ENCODE measurements at regions not wholly inside any gene's neighbourhood (a gene's known extent, or its start where the extent isn't known, plus 50 kb on each side); places are given as distances from the start of the nearest gene placed in this dataset.

GRCh38 chr2:239737144-239737463 is 288.0 kb downstream of the NDUFA10 start:
- no peak for DNase-seq
- peaks cover 0 to 34% of the 10 kb centered on the region in 2 experiments for H3K27me3 ChIP-seq (replicated peaks in 1 of 2; ENCODE audit: control insufficient read depth in 2 of 2, extremely low read depth in 1 of 2, insufficient read depth in 2 of 2, low read length in 1 of 2)
- WGBS (ENCODE audit: insufficient coverage): 92% methylated on average over 2 of the region's 10 CpGs
- ChIA-PET CTCF (no interaction called here), POLR2A (no interaction called here)
- H3K4me3 Mint-ChIP-seq: no peak overlapping the region
- no peak overlapping the region for H3K4me3 ChIP-seq (ENCODE audit: control insufficient read depth in 1 of 2, extremely low read depth in 1 of 2, low read length in 1 of 2)
- no peak overlapping the region for H3K27ac ChIP-seq (ENCODE audit: low read length)
- no peaks in the 10 kb centered on the region for H3K4me1 Mint-ChIP-seq
- H3K27me3 Mint-ChIP-seq: no peaks in the 10 kb centered on the region
- no peak overlapping the region for H3K27ac Mint-ChIP-seq
- H3K36me3 Mint-ChIP-seq: no peaks in the 10 kb centered on the region
- no peak for ATAC-seq (replicated peaks in 1 of 4)
- no peaks in the 10 kb centered on the region for H3K4me1 ChIP-seq (ENCODE audit: control insufficient read depth in 1 of 2, extremely low read depth in 1 of 2, insufficient read depth in 2 of 2, low read length in 2 of 2)
- H3K9me3 Mint-ChIP-seq: peaks cover 0 to 6% (median 4%) of the 10 kb centered on the region in 3 donors
- H3K36me3 ChIP-seq (ENCODE audit: control insufficient read depth in 2 of 2, extremely low read depth in 1 of 2, insufficient read depth in 1 of 2, low read length in 1 of 2): no peaks in the 10 kb centered on the region
- no peaks in the 10 kb centered on the region for H3K9me3 ChIP-seq

- no peak overlapping the region for H3K27ac ChIP-seq (ENCODE audit: low read length)
- Mint-ChIP-seq H3K27ac (no peak overlapping the region), H3K4me1 (no peaks in the 10 kb centered on the region), H3K4me3 (no peak overlapping the region), H3K9me3 (peaks cover 0 to 6% (median 4%) of the 10 kb centered on the region in 3 donors), H3K36me3 (no peaks in the 10 kb centered on the region), H3K27me3 (no peaks in the 10 kb centered on the region)
- ChIA-PET CTCF (no interaction called here), POLR2A (no interaction called here)
- H3K9me3 ChIP-seq: no peaks in the 10 kb centered on the region
- peaks cover 0 to 34% of the 10 kb centered on the region in 2 experiments for H3K27me3 ChIP-seq (replicated peaks in 1 of 2; ENCODE audit: control insufficient read depth in 2 of 2, extremely low read depth in 1 of 2, insufficient read depth in 2 of 2, low read length in 1 of 2)
- no peak overlapping the region for H3K4me3 ChIP-seq (ENCODE audit: control insufficient read depth in 1 of 2, extremely low read depth in 1 of 2, low read length in 1 of 2)
- DNase-seq (no peak), ATAC-seq (replicated peaks in 1 of 4) (no peak)
- H3K4me1 ChIP-seq (ENCODE audit: control insufficient read depth in 1 of 2, extremely low read depth in 1 of 2, insufficient read depth in 2 of 2, low read length in 2 of 2): no peaks in the 10 kb centered on the region
- no peaks in the 10 kb centered on the region for H3K36me3 ChIP-seq (ENCODE audit: control insufficient read depth in 2 of 2, extremely low read depth in 1 of 2, insufficient read depth in 1 of 2, low read length in 1 of 2)
- WGBS (ENCODE audit: insufficient coverage): 94% methylated on average over 29 of the region's 39 CpGs
Measured at GRCh38 chr2:239736358-239737143, 288.6 kb downstream of the NDUFA10 start.

- peaks cover 0 to 38% of the 10 kb centered on the region in 2 experiments for H3K27me3 ChIP-seq (replicated peaks in 1 of 2; ENCODE audit: control insufficient read depth in 2 of 2, extremely low read depth in 1 of 2, insufficient read depth in 2 of 2, low read length in 1 of 2)
- H3K27ac ChIP-seq (ENCODE audit: low read length): no peak overlapping the region
- DNase-seq (no peak), ATAC-seq (replicated peaks in 1 of 4) (no peak)
- Mint-ChIP-seq H3K27ac (no peak overlapping the region), H3K36me3 (no peaks in the 10 kb centered on the region), H3K27me3 (no peaks in the 10 kb centered on the region), H3K9me3 (peaks cover 0 to 6% (median 4%) of the 10 kb centered on the region in 3 donors), H3K4me1 (peaks cover 0 to 4% (median 1%) of the 10 kb centered on the region in 3 donors), H3K4me3 (no peak overlapping the region)
- ChIA-PET POLR2A (no interaction called here), CTCF (no interaction called here)
- no peaks in the 10 kb centered on the region for H3K36me3 ChIP-seq (ENCODE audit: control insufficient read depth in 2 of 2, extremely low read depth in 1 of 2, insufficient read depth in 1 of 2, low read length in 1 of 2)
- no peaks in the 10 kb centered on the region for H3K4me1 ChIP-seq (ENCODE audit: control insufficient read depth in 1 of 2, extremely low read depth in 1 of 2, insufficient read depth in 2 of 2, low read length in 2 of 2)
- no peaks in the 10 kb centered on the region for H3K9me3 ChIP-seq
- WGBS (ENCODE audit: insufficient coverage): 88% methylated on average over 16 of the region's 16 CpGs
- no peak overlapping the region for H3K4me3 ChIP-seq (ENCODE audit: control insufficient read depth in 1 of 2, extremely low read depth in 1 of 2, low read length in 1 of 2)
Measured at GRCh38 chr2:239735829-239736357, 289.2 kb downstream of the NDUFA10 start.

GRCh38 chr2:239735131-239735828 is 289.9 kb downstream of the NDUFA10 start:
- ATAC-seq (replicated peaks in 1 of 4) (no peak), DNase-seq (no peak)
- Histone ChIP-seq H3K4me1 (ENCODE audit: control insufficient read depth in 1 of 2, extremely low read depth in 1 of 2, insufficient read depth in 2 of 2, low read length in 2 of 2) (peaks cover 0 to 3% of the 10 kb centered on the region in 2 experiments), H3K36me3 (ENCODE audit: control insufficient read depth in 2 of 2, extremely low read depth in 1 of 2, insufficient read depth in 1 of 2, low read length in 1 of 2) (no peaks in the 10 kb centered on the region), H3K4me3 (ENCODE audit: control insufficient read depth in 1 of 2, extremely low read depth in 1 of 2, low read length in 1 of 2) (no peak overlapping the region), H3K27ac (ENCODE audit: low read length) (no peak overlapping the region), H3K9me3 (no peaks in the 10 kb centered on the region), H3K27me3 (replicated peaks in 1 of 2; ENCODE audit: control insufficient read depth in 2 of 2, extremely low read depth in 1 of 2, insufficient read depth in 2 of 2, low read length in 1 of 2) (peaks cover 0 to 36% of the 10 kb centered on the region in 2 experiments)
- POLR2A ChIA-PET: no interaction called here
- peaks cover 0 to 6% (median 4%) of the 10 kb centered on the region in 3 donors for H3K9me3 Mint-ChIP-seq
- H3K36me3 Mint-ChIP-seq: no peaks in the 10 kb centered on the region
- no peak overlapping the region for H3K4me3 Mint-ChIP-seq
- CTCF ChIA-PET: no interaction called here
- WGBS (ENCODE audit: insufficient coverage): 89% methylated on average over 21 of the region's 23 CpGs
- peaks cover 0 to 9% (median 1%) of the 10 kb centered on the region in 3 donors for H3K4me1 Mint-ChIP-seq
- no peaks in the 10 kb centered on the region for H3K27me3 Mint-ChIP-seq
- H3K27ac Mint-ChIP-seq: no peak overlapping the region

- ATAC-seq (replicated peaks in 1 of 4): no peak
- POLR2A ChIA-PET: no interaction called here
- Mint-ChIP-seq H3K9me3 (peaks cover 0 to 6% (median 4%) of the 10 kb centered on the region in 3 donors), H3K27me3 (no peaks in the 10 kb centered on the region), H3K4me3 (no peak overlapping the region), H3K36me3 (no peaks in the 10 kb centered on the region), H3K27ac (no peak overlapping the region), H3K4me1 (peaks cover 0 to 9% (median 1%) of the 10 kb centered on the region in 3 donors)
- CTCF ChIA-PET: no interaction called here
- WGBS (ENCODE audit: insufficient coverage): 71% methylated on average over 5 of the region's 8 CpGs
- Histone ChIP-seq H3K27ac (ENCODE audit: low read length) (no peak overlapping the region), H3K4me1 (ENCODE audit: control insufficient read depth in 1 of 2, extremely low read depth in 1 of 2, insufficient read depth in 2 of 2, low read length in 2 of 2) (peaks cover 0 to 5% of the 10 kb centered on the region in 2 experiments), H3K9me3 (no peaks in the 10 kb centered on the region), H3K4me3 (ENCODE audit: control insufficient read depth in 1 of 2, extremely low read depth in 1 of 2, low read length in 1 of 2) (no peak overlapping the region), H3K27me3 (replicated peaks in 1 of 2; ENCODE audit: control insufficient read depth in 2 of 2, extremely low read depth in 1 of 2, insufficient read depth in 2 of 2, low read length in 1 of 2) (peaks cover 0 to 36% of the 10 kb centered on the region in 2 experiments), H3K36me3 (ENCODE audit: control insufficient read depth in 2 of 2, extremely low read depth in 1 of 2, insufficient read depth in 1 of 2, low read length in 1 of 2) (no peaks in the 10 kb centered on the region)
- no peak for DNase-seq
Measured at GRCh38 chr2:239734436-239735005, 290.6 kb downstream of the NDUFA10 start.

- no peak overlapping the region for H3K27ac Mint-ChIP-seq
- WGBS (ENCODE audit: insufficient coverage): 75% methylated on average over 5 of the region's 6 CpGs
- peaks cover 0 to 5% of the 10 kb centered on the region in 2 experiments for H3K4me1 ChIP-seq (ENCODE audit: control insufficient read depth in 1 of 2, extremely low read depth in 1 of 2, insufficient read depth in 2 of 2, low read length in 2 of 2)
- H3K9me3 ChIP-seq: no peaks in the 10 kb centered on the region
- CTCF ChIA-PET: no interaction called here
- H3K4me3 Mint-ChIP-seq: no peak overlapping the region
- H3K27ac ChIP-seq (ENCODE audit: low read length): no peak overlapping the region
- no peak overlapping the region for H3K4me3 ChIP-seq (ENCODE audit: control insufficient read depth in 1 of 2, extremely low read depth in 1 of 2, low read length in 1 of 2)
- H3K9me3 Mint-ChIP-seq: peaks cover 0 to 6% (median 4%) of the 10 kb centered on the region in 3 donors
- peaks cover 0 to 33% of the 10 kb centered on the region in 2 experiments for H3K27me3 ChIP-seq (replicated peaks in 1 of 2; ENCODE audit: control insufficient read depth in 2 of 2, extremely low read depth in 1 of 2, insufficient read depth in 2 of 2, low read length in 1 of 2)
- no peak for DNase-seq
- no peak for ATAC-seq (replicated peaks in 1 of 4)
- no peaks in the 10 kb centered on the region for H3K36me3 Mint-ChIP-seq
- POLR2A ChIA-PET: no interaction called here
- peaks cover 0 to 9% (median 1%) of the 10 kb centered on the region in 3 donors for H3K4me1 Mint-ChIP-seq
- no peaks in the 10 kb centered on the region for H3K27me3 Mint-ChIP-seq
- H3K36me3 ChIP-seq (ENCODE audit: control insufficient read depth in 2 of 2, extremely low read depth in 1 of 2, insufficient read depth in 1 of 2, low read length in 1 of 2): no peaks in the 10 kb centered on the region
Measured at GRCh38 chr2:239732666-239733010, 292.5 kb downstream of the NDUFA10 start.
